HG02642 (cell line): ENCODE measurements at regions not wholly inside any gene's neighbourhood (a gene's known extent, or its start where the extent isn't known, plus 50 kb on each side); places are given as distances from the start of the nearest gene placed in this dataset.

Experiments
- ATAC-seq: cut with Tn5 transposase; IDR thresholded peaks from one replicate; pipeline ENCODE4 v1.9.1; 2021; ENCODE audit warnings: mild to moderate bottlenecking; ENCODE audit not compliant: unreplicated experiment, poor library complexity

DNA sequence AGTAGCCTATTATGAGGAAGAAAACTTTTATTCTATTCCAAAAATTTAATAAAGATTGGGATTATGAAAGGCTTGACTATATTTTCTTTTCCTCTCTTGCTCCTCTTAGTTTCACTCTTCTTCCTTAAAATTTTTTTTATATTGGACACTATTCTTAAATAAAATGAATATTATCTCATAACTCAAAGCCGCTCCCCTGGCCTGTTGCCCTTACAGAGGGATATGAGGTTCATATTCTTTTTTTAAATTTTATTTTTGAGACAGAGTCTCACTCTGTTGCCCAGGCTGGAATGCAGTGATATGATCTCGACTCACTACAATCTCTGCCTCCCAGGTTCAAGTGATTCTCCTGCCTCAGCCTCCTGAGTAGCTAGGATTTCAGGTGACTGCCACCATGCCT lies 106.8 kb upstream of the MPDZ start:
- no peak for ATAC-seq

GRCh38 chr9:13383855-13384254 lies 104.4 kb upstream of the MPDZ start:
- ATAC-seq, result no peak

DNA sequence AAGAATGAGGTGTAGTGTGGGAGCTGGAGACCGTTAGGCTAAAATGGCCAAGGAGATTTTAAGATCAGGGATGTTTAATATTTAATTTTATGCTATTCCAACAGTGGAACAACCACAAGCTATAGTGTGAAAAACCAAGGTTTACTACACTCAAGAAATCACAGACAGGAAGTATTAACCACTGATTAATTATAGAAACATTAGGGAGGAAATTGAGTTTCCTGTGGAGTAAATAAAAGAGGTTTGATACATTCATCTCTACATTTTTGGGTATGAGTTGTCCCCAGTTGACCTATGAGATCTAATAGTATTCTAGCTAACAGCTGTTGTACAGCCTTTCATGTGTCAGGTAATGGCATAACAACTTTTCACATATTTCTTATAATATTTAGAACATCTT lies 103.7 kb upstream of the MPDZ start:
- ATAC-seq, result no peak

- no peak for ATAC-seq
Measured at GRCh38 chr9:13382595-13382994, 103.1 kb upstream of the MPDZ start.

DNA sequence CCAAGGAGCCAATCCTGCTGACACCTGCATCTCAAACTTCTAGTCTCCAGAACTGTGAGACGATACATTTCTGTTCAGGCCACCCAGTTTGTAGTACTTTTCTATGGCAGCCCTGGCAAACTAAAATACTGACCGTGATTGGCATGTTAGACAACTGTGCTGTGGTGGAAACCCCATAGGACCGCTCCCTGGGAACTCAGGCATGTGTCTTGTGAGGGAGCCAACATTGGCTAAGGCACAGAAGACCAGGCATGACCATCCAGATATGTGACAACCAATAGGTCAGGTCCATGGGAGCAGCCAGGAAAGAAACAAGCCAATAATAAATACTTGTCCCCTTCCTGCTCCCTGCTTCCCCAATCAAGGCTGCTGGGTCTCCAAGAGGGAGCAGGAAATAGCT lies 101.4 kb upstream of the MPDZ start:
- ATAC-seq, result no peak

DNA sequence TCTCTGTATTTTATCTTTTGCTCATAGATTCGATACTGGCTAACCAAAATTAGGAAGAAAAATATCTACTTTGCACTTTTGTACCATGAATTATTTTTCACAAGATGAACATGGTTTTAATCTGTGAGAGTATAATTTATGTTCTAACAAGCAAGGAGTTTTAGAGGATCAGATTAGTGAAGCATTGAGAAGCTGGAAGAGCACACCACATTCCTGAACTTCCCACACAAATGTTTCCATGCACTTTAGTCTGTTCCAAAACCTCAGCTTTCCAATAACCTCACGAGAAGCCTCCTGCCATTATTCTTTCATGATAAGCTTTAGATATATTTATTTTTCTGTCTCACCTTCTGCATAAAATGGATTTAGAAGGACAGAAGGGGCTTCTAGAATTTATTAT lies 98.7 kb upstream of the MPDZ start:
- ATAC-seq, result no peak

DNA sequence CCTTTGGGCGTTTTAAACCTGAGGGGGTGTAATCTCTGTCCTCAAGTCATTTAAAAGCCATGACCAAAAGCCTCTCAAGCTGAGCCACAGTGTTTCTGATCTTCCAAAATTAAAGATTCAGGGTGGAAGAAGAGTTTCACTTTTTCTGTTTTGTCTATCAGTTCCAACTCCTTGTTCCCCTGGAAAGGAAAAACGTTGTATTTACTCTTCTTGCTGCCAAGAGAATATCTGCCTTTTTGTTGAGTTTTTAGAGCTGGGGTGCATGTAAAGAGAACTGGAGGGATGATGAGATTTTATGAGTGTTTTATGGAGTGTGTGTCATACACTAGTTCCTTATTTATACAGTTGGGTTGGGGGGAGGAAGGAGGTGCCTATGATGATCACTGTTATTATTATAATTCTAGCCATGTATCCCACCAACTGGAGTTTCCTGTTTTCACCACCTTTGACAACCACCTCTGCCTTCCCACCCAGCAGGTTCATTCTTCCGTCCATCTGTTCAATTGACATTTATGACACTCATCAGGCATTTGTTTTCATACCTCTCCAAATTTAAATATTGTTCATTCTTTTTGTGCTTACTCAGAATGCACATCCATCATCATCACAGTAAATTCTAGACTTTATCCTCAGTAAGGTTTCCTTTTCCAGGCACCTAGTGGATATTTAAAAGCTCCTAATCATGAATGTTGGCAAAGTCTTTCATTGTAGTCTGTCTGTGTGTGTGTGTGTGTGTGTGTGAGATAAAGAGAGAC lies 97.9 kb upstream of the MPDZ start:
- no peak for ATAC-seq

GRCh38 chr9:13372510-13372909 lies 93.0 kb upstream of the MPDZ start:
- no peak for ATAC-seq

- ATAC-seq, result no peak
Measured at GRCh38 chr9:13369431-13369830, 89.9 kb upstream of the MPDZ start.

DNA sequence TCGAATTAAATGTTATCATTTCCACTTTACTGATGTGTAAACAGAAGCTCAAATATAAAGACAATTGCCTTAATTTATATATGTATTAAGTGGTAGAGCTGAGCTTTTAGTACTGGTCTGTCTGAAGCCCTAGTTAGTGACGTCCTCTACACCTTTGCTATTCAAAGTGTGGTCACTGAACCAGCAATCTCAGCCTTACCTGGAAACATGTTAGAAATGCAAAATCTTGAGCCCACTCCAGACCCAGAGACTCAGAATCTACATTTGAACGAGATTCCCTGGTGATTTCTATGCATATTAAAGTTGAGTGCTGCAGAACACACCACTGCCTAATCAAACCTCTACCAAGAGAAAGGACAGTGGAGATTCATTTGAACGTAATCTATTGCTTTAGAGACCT lies 88.3 kb upstream of the MPDZ start:
- ATAC-seq, result no peak

- ATAC-seq, result no peak
Measured at GRCh38 chr9:13364271-13365000, 84.9 kb upstream of the MPDZ start.

- no peak for ATAC-seq
Measured at GRCh38 chr9:13361076-13361475, 81.6 kb upstream of the MPDZ start.

GRCh38 chr9:13360188-13360587 lies 80.7 kb upstream of the MPDZ start:
- ATAC-seq, result no peak

DNA sequence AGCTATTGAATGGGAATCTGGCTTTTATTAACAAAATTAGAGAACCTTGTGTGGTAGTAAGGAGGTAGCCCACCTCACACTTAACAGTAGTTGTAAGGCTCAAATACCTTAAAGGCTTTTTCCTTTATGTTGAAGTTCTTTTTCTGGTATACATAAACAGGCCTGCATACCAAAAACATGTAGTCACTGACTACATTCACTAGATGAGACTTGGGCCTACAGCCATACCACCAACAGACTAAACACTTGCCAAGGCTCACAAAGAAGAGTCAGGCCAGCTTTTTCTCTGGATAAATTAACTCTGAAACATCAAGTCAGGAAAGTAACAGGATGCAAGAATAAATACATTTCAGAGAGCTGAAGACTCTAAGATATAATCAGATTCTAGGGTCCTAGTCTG lies 78.6 kb upstream of the MPDZ start:
- no peak for ATAC-seq

DNA sequence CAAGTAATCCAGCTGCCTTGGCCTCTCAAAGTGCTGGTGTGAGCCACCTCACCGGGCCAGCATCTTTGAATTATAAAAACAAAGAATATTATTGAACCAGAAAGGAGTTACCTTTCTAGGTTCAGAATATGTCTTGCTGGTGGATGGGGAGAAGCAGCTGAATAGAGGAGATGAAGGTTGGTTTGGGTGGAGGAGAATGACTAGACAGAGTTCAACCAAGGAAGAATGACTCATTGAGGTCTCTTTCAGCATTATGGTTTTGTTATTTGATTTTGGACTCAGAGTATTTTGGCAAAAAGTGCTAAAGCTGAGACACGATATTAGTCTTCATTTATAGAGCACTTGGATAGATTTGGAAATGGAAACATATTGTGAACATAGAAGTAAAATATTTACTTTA lies 75.2 kb upstream of the MPDZ start:
- ATAC-seq, result no peak

DNA sequence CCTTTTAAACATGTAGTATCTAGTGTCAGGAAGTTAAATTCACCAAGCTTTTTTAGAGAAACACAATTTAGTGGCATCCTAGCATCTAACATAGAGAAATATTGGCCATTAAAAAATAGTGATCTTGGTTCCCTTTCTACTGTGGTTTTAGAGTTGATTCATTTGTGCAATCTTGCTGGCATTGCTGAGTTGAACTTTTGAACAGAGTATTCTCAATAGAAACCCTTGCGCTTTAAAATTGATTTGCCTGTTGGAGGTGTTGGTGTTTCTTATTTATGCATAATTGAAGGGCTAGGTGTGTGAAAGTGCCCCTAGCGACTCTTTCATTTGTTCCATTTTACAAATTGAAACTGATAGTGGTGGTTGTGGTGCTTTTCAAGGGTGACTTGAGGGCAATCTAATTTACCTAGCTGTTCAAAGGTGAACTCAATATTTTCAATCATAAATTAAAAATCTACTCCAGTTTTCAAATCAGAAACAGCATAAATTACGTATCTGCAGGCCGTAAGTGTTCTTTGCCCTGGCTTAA lies 73.0 kb upstream of the MPDZ start:
- no peak for ATAC-seq

DNA sequence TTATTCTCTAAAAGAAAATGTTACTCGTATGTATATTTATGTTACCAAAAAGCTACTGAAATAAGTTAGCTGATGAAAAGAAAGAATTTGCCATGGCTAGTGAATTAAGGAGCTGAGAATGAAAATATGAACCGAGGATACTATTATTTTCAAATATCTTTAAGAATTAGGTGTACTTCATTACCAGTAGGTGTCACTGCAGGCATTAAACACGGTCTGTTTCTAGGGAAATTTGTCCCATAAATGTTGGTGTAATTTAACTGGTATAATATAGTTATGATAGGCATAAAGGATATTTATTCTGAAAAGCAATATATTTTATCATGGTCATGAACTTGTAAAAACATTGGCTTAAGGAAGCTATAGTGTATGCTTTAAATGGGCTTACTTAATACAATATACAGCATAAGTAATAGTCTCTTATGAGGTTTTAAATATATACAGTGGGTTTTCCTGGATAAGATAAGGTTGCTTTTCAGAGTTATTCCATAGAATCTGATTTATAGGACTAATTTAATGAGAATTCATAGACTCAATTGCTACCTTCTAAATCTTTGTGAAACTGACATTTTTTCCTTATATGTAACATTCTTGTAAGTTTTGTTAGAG lies 72.4 kb upstream of the MPDZ start:
- ATAC-seq, result no peak

DNA sequence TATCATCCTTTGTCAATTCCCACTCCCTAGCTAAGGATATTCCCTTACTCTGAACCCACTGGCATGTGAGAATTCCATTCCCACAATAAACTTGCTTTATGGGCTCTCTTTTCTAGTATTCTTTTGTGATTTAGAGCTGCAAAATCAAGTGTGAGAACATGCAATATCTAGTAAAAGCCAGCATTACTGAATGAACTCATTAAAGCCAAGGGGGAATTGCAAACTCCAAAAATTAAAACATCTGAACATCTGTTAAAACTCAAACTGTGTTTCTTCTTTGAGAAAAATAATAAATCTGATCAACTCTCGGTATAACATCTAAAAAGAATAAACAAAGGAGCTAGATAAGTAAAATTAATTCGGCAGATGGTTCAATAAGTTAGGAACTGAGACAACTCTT lies 53.1 kb upstream of the MPDZ start:
- ATAC-seq, result no peak

DNA sequence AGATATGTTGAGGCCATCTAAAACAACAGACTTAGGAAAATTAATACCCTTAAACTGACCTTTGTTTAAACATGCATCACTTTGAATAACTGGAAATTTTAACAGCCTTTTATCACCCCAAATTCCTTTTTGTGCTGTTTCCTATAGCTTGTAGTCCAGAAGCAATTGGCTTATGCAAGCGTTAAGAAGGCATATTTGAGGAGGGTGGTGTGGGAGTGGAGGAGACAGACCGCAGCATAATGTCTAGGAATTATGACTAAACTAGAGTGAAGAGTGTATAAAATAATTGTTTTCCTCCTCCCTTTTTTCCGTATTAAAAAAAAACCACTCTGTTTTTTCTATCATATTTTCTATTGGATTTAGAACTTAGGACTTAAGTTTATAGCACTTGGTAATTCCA lies 51.8 kb upstream of the MPDZ start:
- no peak for ATAC-seq

GRCh38 chr9:13330396-13331004 lies 51.0 kb upstream of the MPDZ start:
- no peak for ATAC-seq
